AG04450 (cell line): ENCODE measurements at regions not wholly inside any gene's neighbourhood (a gene's known extent, or its start where the extent isn't known, plus 50 kb on each side); places are given as distances from the start of the nearest gene placed in this dataset.
A peak's percentile ranks its signal among the peaks of the same experiment; 100 is the strongest.

Experiments
- CTCF ChIA-PET: fragments of 300-600, 350-600 bp; formaldehyde crosslinking; extraction: SDS; loops from one replicate; lab custom pipeline; 2022; ENCODE audit warnings: antibody characterized with exemption, inconsistent platforms; lab: Charles Lee
- POLR2A ChIA-PET: fragments of 350-600 bp; formaldehyde crosslinking; extraction: SDS; loops from one replicate; lab custom pipeline; 2021; ENCODE audit warnings: antibody characterized with exemption, inconsistent platforms; lab: Yijun Ruan, JAX
- DNase-seq: peaks from one replicate; pipeline ENCODE4 v3.0.0-alpha.2; 2011; ENCODE audit warnings: low read depth, low spot score
- H3K27ac ChIP-seq: one replicate; pipeline ENCODE4 v1.5.1; 2012; ENCODE audit warnings: low read depth, low read length, control low read depth
- H3K27me3 ChIP-seq: one replicate; pipeline ENCODE4 v1.6.0; 2012; ENCODE audit warnings: low read length; ENCODE audit not compliant: control insufficient read depth, insufficient read depth
- H3K4me3 ChIP-seq: 2 replicates; pipeline ENCODE4 v1.5.1; 2011; ENCODE audit warnings: mild to moderate bottlenecking, low read depth, low read length, control low read depth
- H3K9me3 ChIP-seq: 2 replicates; pipeline ENCODE4 v1.5.1; 2012; ENCODE audit warnings: low read length; ENCODE audit not compliant: control insufficient read depth, insufficient read depth
- CTCF ChIP-seq: IDR thresholded peaks from 2 replicates; pipeline ENCODE4 v1.5.1; 2011; ENCODE audit warnings: low read depth, low read length, control low read depth, inconsistent platforms

GRCh38 chr21:35942211-35943144 lies 117.8 kb downstream of the SETD4 start:
- Histone ChIP-seq H3K9me3 (no peaks in the 10 kb centered on the region), H3K27me3 (no peaks in the 10 kb centered on the region), H3K4me3 (no peak overlapping the region), H3K27ac (no peak overlapping the region)
- ChIA-PET POLR2A (no interaction called here), CTCF (interaction anchor here (1.0 kb wide), 1 partner anchor 1197 kb away, joined by 3 read pairs; no protein-coding TSS in a partner anchor)
- no peak for TF ChIP-seq CTCF
- DNase-seq = no peak

GRCh38 chr21:35940074-35940927 lies 120.0 kb downstream of the SETD4 start:
- Histone ChIP-seq H3K27ac (no peak overlapping the region), H3K9me3 (no peaks in the 10 kb centered on the region), H3K27me3 (no peaks in the 10 kb centered on the region), H3K4me3 (no peak overlapping the region)
- POLR2A ChIA-PET = no interaction called here
- TF ChIP-seq CTCF = peak; percentile 78
- DNase-seq = peak; percentile 57
- CTCF ChIA-PET = interaction anchor here (0.5 to 1.4 kb wide), 31 partner anchors 9 to 1339 kb away, joined by 3 to 8 read pairs (median 3); no protein-coding TSS in a partner anchor

- H3K27ac ChIP-seq = no peak overlapping the region
- ChIA-PET POLR2A (no interaction called here), CTCF (interaction anchor here (0.9 to 1.7 kb wide), 2 partner anchors 98 to 1193 kb away, joined by 4 to 5 read pairs; no protein-coding TSS in a partner anchor)
- no peak for TF ChIP-seq CTCF
- H3K9me3 ChIP-seq = no peaks in the 10 kb centered on the region
- no peaks in the 10 kb centered on the region for H3K27me3 ChIP-seq
- H3K4me3 ChIP-seq = no peak overlapping the region
- no peak for DNase-seq
Observed at GRCh38 chr21:35938446-35938845, 121.9 kb downstream of the SETD4 start.

- ChIA-PET CTCF (interaction anchor here (0.6 to 1.8 kb wide), 7 partner anchors 13 to 1241 kb away, joined by 3 to 5 read pairs (median 4); no protein-coding TSS in a partner anchor), POLR2A (interaction anchor here (0.6 to 0.7 kb wide), 3 partner anchors 65 to 349 kb away, joined by 3 to 8 read pairs (median 3); no protein-coding TSS in a partner anchor)
- Histone ChIP-seq H3K9me3 (no peaks in the 10 kb centered on the region), H3K27ac (peak overlapping the region; percentile 32), H3K4me3 (no peak overlapping the region), H3K27me3 (no peaks in the 10 kb centered on the region)
- peak; percentile 49 for TF ChIP-seq CTCF
- DNase-seq = no peak
Observed at GRCh38 chr21:35933466-35933865, 126.9 kb downstream of the SETD4 start.
